ENCODE measurements at regions not wholly inside any gene's neighbourhood (a gene's known extent, or its start where the extent isn't known, plus 50 kb on each side); places are given as distances from the start of the nearest gene placed in this dataset.

- TF ChIP-seq IRF9 (tag; IDR thresholded peaks at IDR 0.05) (no peak), PHF20 (IDR thresholded peaks at IDR 0.05; ENCODE audit: partially characterized antibody) (no peak), TCFL5 (CRISPR knock-in tag; conservative IDR thresholded peaks at IDR 0.05) (no peak), NR3C1 (CRISPR knock-in tag; IDR thresholded peaks at IDR 0.05) (no peak), TBP (optimal IDR thresholded peaks at IDR 0.05; ENCODE audit: low read depth, low read length) (no peak), ELK3 (CRISPR knock-in tag; IDR thresholded peaks at IDR 0.05) (no peak), USF2 (CRISPR knock-in tag; IDR thresholded peaks at IDR 0.05) (no peak), ATF4 (CRISPR knock-in tag; IDR thresholded peaks at IDR 0.05) (no peak), RUNX1 (IDR thresholded peaks at IDR 0.05; ENCODE audit: low read depth) (no peak), ETV5 (CRISPR knock-in tag; IDR thresholded peaks at IDR 0.05; ENCODE audit: low read depth) (no peak)
- POLR2A ChIA-PET = no interaction called here
- Histone ChIP-seq H3K9me1 (ENCODE audit: control insufficient read depth, insufficient read depth, low read length) (no peaks in the 10 kb centered on the region), H3K4me1 (replicated peaks in 1 of 2; ENCODE audit: control insufficient read depth in 2 of 2, insufficient read depth in 2 of 2, low read length in 2 of 2) (no peaks in the 10 kb centered on the region), H3K9me3 (replicated peaks; ENCODE audit: control insufficient read depth, insufficient read depth, low read depth, low read length) (no peaks in the 10 kb centered on the region), H3K27me3 (ENCODE audit: control insufficient read depth in 2 of 2, insufficient read depth in 2 of 2, low read length in 2 of 2) (no peaks in the 10 kb centered on the region), H3K36me3 (ENCODE audit: control insufficient read depth, insufficient read depth, low read length) (no peaks in the 10 kb centered on the region), H3K79me2 (ENCODE audit: control insufficient read depth, insufficient read depth, low read length) (no peaks in the 10 kb centered on the region), H2AFZ (ENCODE audit: low read depth, low read length) (no peak overlapping the region), H4K20me1 (replicated peaks; ENCODE audit: control insufficient read depth, insufficient read depth, low read length) (no peaks in the 10 kb centered on the region), H3K9ac (ENCODE audit: insufficient read depth in 1 of 2, low read depth in 2 of 2, low read length in 2 of 2) (no peak overlapping the region), H3K4me2 (ENCODE audit: insufficient read depth, low read length) (no peak overlapping the region), H3K27ac (ENCODE audit: extremely low read depth, low read depth, low read length) (no peak overlapping the region), H3K4me3 (no peak overlapping the region)
- ATAC-seq (no peak), DNase-seq (ENCODE audit: extremely low read depth in 1 of 4, low spot score in 3 of 4) (no peak), FAIRE-seq (no peak)
- no TSS peak for BruUV-seq (replicated peaks)
- WGBS (ENCODE audit: insufficient coverage, low coverage, missing lambda C conversion rate) = 0% methylated on average over 2 of the region's 2 CpGs
- intact Hi-C loops (cut with micrococcal nuclease) = no loop called here
- in situ Hi-C loops (cut with MboI) = no loop called here
- CTCF ChIA-PET (ENCODE audit: low intra/inter-chr PET ratio) = no interaction called here
Observed at GRCh38 chr4:12144051-12144450, 715.4 kb upstream of the HS3ST1 start.

Data from K562 (cell line).